ENCODE measurements at regions not wholly inside any gene's neighbourhood (a gene's known extent, or its start where the extent isn't known, plus 50 kb on each side); places are given as distances from the start of the nearest gene placed in this dataset.

DNA sequence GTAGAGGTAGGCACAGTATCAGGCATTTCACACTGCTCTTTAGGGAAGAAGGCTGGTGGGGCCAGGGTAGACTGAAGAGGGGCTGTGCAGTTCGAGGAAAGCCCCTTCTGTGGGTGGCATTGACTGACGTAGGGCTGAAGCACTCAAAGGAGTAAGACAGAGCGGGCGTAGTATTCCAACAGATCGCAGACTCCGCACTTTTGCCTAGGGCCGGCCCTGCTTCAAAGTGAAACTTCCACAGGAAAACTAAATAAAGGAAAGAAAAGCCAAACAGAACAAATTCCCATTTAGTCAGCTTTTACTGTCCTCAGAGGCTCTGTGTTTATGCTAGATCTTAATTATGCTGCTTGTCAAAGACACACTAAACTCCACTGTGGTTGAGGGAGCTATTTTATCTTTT lies 493.0 kb upstream of the WWC1 start:
- intact Hi-C loops (cut with DNase I; ENCODE audit: low total_unique reads) = no loop called here
- H3K27ac ChIP-seq = no peak overlapping the region
- TF ChIP-seq, protein P1, sequence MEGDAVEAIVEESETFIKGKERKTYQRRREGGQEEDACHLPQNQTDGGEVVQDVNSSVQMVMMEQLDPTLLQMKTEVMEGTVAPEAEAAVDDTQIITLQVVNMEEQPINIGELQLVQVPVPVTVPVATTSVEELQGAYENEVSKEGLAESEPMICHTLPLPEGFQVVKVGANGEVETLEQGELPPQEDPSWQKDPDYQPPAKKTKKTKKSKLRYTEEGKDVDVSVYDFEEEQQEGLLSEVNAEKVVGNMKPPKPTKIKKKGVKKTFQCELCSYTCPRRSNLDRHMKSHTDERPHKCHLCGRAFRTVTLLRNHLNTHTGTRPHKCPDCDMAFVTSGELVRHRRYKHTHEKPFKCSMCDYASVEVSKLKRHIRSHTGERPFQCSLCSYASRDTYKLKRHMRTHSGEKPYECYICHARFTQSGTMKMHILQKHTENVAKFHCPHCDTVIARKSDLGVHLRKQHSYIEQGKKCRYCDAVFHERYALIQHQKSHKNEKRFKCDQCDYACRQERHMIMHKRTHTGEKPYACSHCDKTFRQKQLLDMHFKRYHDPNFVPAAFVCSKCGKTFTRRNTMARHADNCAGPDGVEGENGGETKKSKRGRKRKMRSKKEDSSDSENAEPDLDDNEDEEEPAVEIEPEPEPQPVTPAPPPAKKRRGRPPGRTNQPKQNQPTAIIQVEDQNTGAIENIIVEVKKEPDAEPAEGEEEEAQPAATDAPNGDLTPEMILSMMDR (IDR thresholded peaks at IDR 0.05 in 4 of 5, conservative IDR thresholded peaks at IDR 0.05 in 1 of 5) = no peak
- no peak for TF ChIP-seq POLR2A (IDR thresholded peaks at IDR 0.05)
- H3K4me1 ChIP-seq = no peaks in the 10 kb centered on the region
- no peaks in the 10 kb centered on the region for H3K36me3 ChIP-seq
- H3K27me3 ChIP-seq = no peaks in the 10 kb centered on the region
- H3K4me3 ChIP-seq = no peak overlapping the region
- in situ Hi-C loops (cut with MboI; ENCODE audit: low sequenced_read_pairs in 4 of 4) = no loop called here
- no peak for ATAC-seq
- no peaks in the 10 kb centered on the region for H3K9me3 ChIP-seq
- DNase-seq = no peak

DNA sequence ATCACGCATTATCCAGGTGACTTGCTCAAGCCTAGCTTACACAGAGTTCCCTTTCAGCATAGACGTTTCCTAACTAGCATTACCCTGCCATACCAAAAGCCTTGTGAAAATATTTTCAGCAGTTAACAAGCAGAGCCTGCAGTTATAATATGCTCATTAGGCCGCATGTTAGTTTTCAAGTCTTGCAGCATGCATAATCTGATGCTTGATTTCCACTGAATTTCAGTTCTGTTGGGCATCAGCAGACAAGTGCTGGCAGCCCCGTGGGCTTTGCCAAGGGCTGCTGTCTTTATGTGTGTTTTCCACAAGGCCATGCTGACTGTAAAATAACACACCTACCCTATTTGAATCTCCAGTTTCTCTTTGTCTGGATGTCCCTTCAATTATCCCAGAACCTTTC lies 491.0 kb upstream of the WWC1 start:
- no peak for TF ChIP-seq POLR2A (IDR thresholded peaks at IDR 0.05)
- TF ChIP-seq, protein P1 (IDR thresholded peaks at IDR 0.05 in 4 of 5, conservative IDR thresholded peaks at IDR 0.05 in 1 of 5) = no peak
- H3K4me3 ChIP-seq = no peak overlapping the region
- DNase-seq (no peak), ATAC-seq (no peak)
- H3K36me3 ChIP-seq = no peaks in the 10 kb centered on the region
- no peaks in the 10 kb centered on the region for H3K9me3 ChIP-seq
- intact Hi-C loops (cut with DNase I; ENCODE audit: low total_unique reads) (no loop called here), in situ Hi-C loops (cut with MboI; ENCODE audit: low sequenced_read_pairs in 4 of 4) (no loop called here)
- H3K27ac ChIP-seq = no peak overlapping the region
- H3K4me1 ChIP-seq = no peaks in the 10 kb centered on the region
- H3K27me3 ChIP-seq = no peaks in the 10 kb centered on the region

DNA sequence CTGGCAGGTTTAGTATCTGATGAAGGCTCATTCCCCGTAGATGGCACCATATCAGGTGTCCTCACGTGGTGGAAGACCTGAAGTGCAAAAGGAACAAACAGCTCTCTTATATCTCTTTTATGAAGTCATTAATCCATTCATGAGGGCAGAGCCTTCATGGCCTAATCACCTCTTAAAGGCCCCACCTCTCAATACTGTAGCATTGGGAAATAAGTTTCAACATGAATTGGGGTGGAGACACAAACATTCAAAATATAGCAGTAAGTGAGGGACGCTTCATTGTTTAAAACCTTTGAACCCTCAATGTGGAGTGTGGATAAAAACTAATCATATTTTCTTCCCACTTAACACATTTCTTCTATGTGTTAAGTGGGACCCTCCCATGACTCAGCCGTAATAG lies 489.4 kb upstream of the WWC1 start:
- ATAC-seq (no peak), DNase-seq (no peak)
- Histone ChIP-seq H3K27me3 (no peaks in the 10 kb centered on the region), H3K9me3 (no peaks in the 10 kb centered on the region), H3K36me3 (no peaks in the 10 kb centered on the region), H3K4me1 (no peaks in the 10 kb centered on the region), H3K27ac (no peak overlapping the region), H3K4me3 (no peak overlapping the region)
- intact Hi-C loops (cut with DNase I; ENCODE audit: low total_unique reads) = no loop called here
- in situ Hi-C loops (cut with MboI; ENCODE audit: low sequenced_read_pairs in 4 of 4) = no loop called here
- TF ChIP-seq POLR2A (IDR thresholded peaks at IDR 0.05) = no peak

DNA sequence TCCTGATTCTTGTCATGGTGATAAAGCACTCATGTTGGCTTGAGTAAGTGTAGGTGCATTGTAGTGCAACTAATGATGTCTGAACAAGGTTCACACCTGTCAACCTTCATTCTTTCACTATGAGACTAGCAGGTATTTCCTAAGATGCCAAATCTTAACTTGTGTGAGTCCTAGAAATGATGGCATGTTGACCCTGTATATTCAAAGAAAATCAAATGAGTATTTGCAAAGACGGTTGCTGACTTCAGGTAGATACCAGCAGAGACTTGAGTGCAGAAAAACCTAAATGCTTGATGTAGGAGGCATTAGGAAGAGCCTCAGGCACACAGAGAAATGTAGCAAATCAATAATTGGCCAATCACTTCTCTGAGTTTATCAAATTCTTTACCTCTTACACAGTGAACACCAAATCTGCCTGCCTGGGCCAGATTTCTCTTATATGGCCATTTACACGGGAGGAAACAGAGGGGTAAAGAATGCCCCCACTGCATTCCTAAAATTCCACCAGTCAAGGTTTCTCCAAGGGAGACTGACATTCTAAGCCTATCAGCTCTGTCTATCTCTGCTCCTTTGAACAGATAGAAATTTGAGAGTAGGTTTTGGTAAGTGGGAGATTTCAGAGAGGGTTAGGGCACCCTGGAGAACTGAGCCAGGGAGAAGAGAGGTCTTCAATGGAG lies 488.6 kb upstream of the WWC1 start:
- ATAC-seq = no peak
- in situ Hi-C loops (cut with MboI; ENCODE audit: low sequenced_read_pairs in 4 of 4) = no loop called here

DNA sequence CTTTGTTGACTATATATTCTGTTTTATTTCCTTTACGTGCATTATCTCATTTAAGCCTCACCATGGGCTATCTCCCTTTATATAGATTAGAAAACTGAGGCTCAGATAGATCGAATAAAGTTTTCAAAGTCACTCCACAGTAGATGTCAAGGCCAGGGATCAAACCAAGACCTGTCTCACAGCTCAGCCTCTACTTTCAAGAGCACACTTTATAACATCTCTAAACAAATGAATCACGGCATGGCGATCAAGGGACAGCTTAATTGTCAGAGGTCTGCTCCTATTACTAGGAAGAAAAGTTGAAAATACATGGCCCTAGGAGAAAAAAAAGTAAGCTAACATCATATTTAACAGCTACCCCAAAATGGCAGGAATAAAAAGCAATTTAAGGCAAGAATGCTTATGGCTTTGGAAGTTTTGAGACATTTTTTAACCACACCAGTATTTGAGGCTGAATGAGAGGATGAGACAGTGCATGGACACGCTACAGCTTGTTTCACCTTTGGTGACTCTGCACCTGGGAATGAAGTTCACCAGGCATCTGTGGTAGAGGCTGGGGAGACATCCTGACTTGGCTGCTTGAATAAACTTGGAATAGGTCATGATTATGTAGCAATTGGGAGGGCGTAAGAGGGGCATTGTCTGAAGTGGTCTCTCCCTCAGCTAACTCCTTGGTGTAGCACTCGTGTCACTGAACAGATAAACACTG lies 486.8 kb upstream of the WWC1 start:
- H3K27me3 ChIP-seq = no peaks in the 10 kb centered on the region
- H3K27ac ChIP-seq = no peak overlapping the region
- H3K4me1 ChIP-seq = no peaks in the 10 kb centered on the region
- DNase-seq = no peak
- in situ Hi-C loops (cut with MboI; ENCODE audit: low sequenced_read_pairs in 4 of 4) (no loop called here), intact Hi-C loops (cut with DNase I; ENCODE audit: low total_unique reads) (no loop called here)
- TF ChIP-seq POLR2A (IDR thresholded peaks at IDR 0.05) = no peak
- TF ChIP-seq, protein P1 (IDR thresholded peaks at IDR 0.05 in 4 of 5, conservative IDR thresholded peaks at IDR 0.05 in 1 of 5) = no peak
- H3K9me3 ChIP-seq = no peaks in the 10 kb centered on the region
- H3K4me3 ChIP-seq = no peak overlapping the region
- ATAC-seq = no peak
- H3K36me3 ChIP-seq = no peaks in the 10 kb centered on the region

More for the DNA sequence above, 488.6 kb upstream of the WWC1 start:
- intact Hi-C loops (cut with DNase I; ENCODE audit: low total_unique reads) = no loop called here
- H3K27me3 ChIP-seq = no peaks in the 10 kb centered on the region
- H3K9me3 ChIP-seq = no peaks in the 10 kb centered on the region
- no peak overlapping the region for H3K27ac ChIP-seq
- H3K4me3 ChIP-seq = no peak overlapping the region
- no peaks in the 10 kb centered on the region for H3K4me1 ChIP-seq
- no peak for DNase-seq
- TF ChIP-seq, protein P1 (IDR thresholded peaks at IDR 0.05 in 4 of 5, conservative IDR thresholded peaks at IDR 0.05 in 1 of 5) = no peak
- TF ChIP-seq POLR2A (IDR thresholded peaks at IDR 0.05) = no peak
- H3K36me3 ChIP-seq = no peaks in the 10 kb centered on the region

Measured in gastrocnemius medialis (tissue), 4 donors.